SK-N-SH treated with all-trans-retinoic acid at 6 μM for 48 hours (cell line): ENCODE measurements at regions not wholly inside any gene's neighbourhood (a gene's known extent, or its start where the extent isn't known, plus 50 kb on each side); places are given as distances from the start of the nearest gene placed in this dataset.

Experiments used
- PPARA ChIP-seq: fragments of 250-450 bp; sonication (Bioruptor Pico); IDR thresholded peaks from 2 replicates; pipeline ENCODE4 v1.5.0; 2020; ENCODE audit warnings: mild to moderate bottlenecking, borderline replicate concordance
- RARB ChIP-seq: fragments of 250-450 bp; sonication (Bioruptor Pico); IDR thresholded peaks from 2 replicates; pipeline ENCODE4 v1.8.0; 2021; ENCODE audit warnings: mild to moderate bottlenecking, moderate library complexity
- TOX ChIP-seq: fragments of 250-450 bp; sonication (Bioruptor Pico); IDR thresholded peaks from 2 replicates; pipeline ENCODE4 v1.8.0; 2021; ENCODE audit warnings: mild to moderate bottlenecking, moderate library complexity, borderline replicate concordance
- ZFP3 ChIP-seq: fragments of 250-450 bp; sonication (Bioruptor Pico); IDR thresholded peaks from 2 replicates; pipeline ENCODE4 v1.5.0; 2020; ENCODE audit warnings: mild to moderate bottlenecking, moderate library complexity
- ZFP30 ChIP-seq: fragments of 450-650 bp; formaldehyde crosslinking; IDR thresholded peaks from 2 replicates; pipeline ENCODE4 v1.5.0; 2022; ENCODE audit warnings: mild to moderate bottlenecking, moderate library complexity
- ZNF8 ChIP-seq: fragments of 450-650 bp; formaldehyde crosslinking; IDR thresholded peaks from 2 replicates; pipeline ENCODE4 v1.5.0; 2020; ENCODE audit warnings: mild to moderate bottlenecking, moderate library complexity
- TF ChIP-seq, protein P1 (sequence below): fragments of 250-450 bp; sonication (Bioruptor Pico); IDR thresholded peaks from 2 replicates; pipeline ENCODE4 v1.5.1; 2020; ENCODE audit warnings: low read depth, mild to moderate bottlenecking, moderate library complexity

- TF ChIP-seq ZFP30 (CRISPR knock-in tag) (no peak), ZFP3 (CRISPR knock-in tag) (no peak), ZNF8 (CRISPR knock-in tag) (no peak), PPARA (CRISPR knock-in tag) (no peak), TOX (CRISPR knock-in tag) (no peak), RARB (CRISPR knock-in tag) (no peak)
- TF ChIP-seq, protein P1, sequence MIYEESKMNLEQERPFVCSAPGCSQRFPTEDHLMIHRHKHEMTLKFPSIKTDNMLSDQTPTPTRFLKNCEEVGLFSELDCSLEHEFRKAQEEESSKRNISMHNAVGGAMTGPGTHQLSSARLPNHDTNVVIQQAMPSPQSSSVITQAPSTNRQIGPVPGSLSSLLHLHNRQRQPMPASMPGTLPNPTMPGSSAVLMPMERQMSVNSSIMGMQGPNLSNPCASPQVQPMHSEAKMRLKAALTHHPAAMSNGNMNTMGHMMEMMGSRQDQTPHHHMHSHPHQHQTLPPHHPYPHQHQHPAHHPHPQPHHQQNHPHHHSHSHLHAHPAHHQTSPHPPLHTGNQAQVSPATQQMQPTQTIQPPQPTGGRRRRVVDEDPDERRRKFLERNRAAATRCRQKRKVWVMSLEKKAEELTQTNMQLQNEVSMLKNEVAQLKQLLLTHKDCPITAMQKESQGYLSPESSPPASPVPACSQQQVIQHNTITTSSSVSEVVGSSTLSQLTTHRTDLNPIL (CRISPR knock-in tag), result no peak
These were observed 261.9 kb downstream of the SNX10 start for GRCh38 chr7:26553582-26553981.
